GM12878 (cell line): ENCODE measurements at regions not wholly inside any gene's neighbourhood (a gene's known extent, or its start where the extent isn't known, plus 50 kb on each side); places are given as distances from the start of the nearest gene placed in this dataset.

ENCODE experiments used
- ATAC-seq: fragments of 200-7000 bp; cut with Tn5 transposase; 3 replicates; pipeline ENCODE4 v1.9.1; 2020; ENCODE audit warnings: mild to moderate bottlenecking, moderate library complexity
- BruUV-seq: library from RNA; stranded (reverse); fragments of 400-500 nt; replicated peaks from 2 replicates; lab custom pipeline; 2021; lab: Mats Ljungman, UMichigan
- CTCF ChIA-PET: fragments of 300-600 bp; sonication (Branson Sonifier 250); formaldehyde crosslinking; extraction: SDS; loops from one replicate; lab custom pipeline; 2021; ENCODE audit warnings: inconsistent platforms; lab: Yijun Ruan, JAX
- POLR2A ChIA-PET: fragments of 350-600 bp; formaldehyde crosslinking; extraction: SDS; loops from one replicate; lab custom pipeline; 2021; ENCODE audit warnings: inconsistent platforms; lab: Charles Lee
- RAD21 ChIA-PET: fragments of 300-600 bp; sonication (Branson Sonifier 250); formaldehyde crosslinking; loops from one replicate; lab custom pipeline; 2023; ENCODE audit warnings: antibody characterized with exemption; ENCODE audit not compliant: unreplicated experiment; lab: Charles Lee
- SMC1A ChIA-PET: fragments of 300-600 bp; sonication (Branson Sonifier 250); formaldehyde crosslinking; loops from one replicate; lab custom pipeline; 2023; ENCODE audit not compliant: unreplicated experiment, uncharacterized antibody; lab: Charles Lee
- DNase-seq: peaks from one replicate; pipeline ENCODE4 v3.0.0-alpha.2; 2011; ENCODE audit warnings: low read depth, low spot score
- FAIRE-seq: peaks from 3 replicates; lab custom pipeline; 2011; peaks lifted over from hg19 to GRCh38; lab: Jason Lieb, UNC
- H2AFZ ChIP-seq: 2 replicates; pipeline ENCODE4 v1.6.0; 2011; ENCODE audit warnings: low read depth, low read length, control low read depth; ENCODE audit not compliant: control insufficient read depth
- H3K27ac ChIP-seq: 2 replicates; pipeline ENCODE4 v1.5.1; 2011; ENCODE audit warnings: control low read depth; ENCODE audit not compliant: control insufficient read depth, insufficient read depth
- H3K27me3 ChIP-seq, 2 experiments: replicated peaks in 1 of 2; 2 replicates each; pipeline versions ENCODE4 v1.6.0 to v1.6.1; 2011; ENCODE audit warnings: low read length in 1 of 2; ENCODE audit not compliant: control insufficient read depth in 2 of 2, insufficient read depth in 2 of 2
- H3K36me3 ChIP-seq, 2 experiments: 2 replicates each; pipeline ENCODE4 v1.5.1; 2011; ENCODE audit warnings: low read length in 1 of 2; ENCODE audit not compliant: control insufficient read depth in 2 of 2, insufficient read depth in 2 of 2
- H3K4me1 ChIP-seq: 2 replicates; pipeline ENCODE4 v1.6.1; 2011; ENCODE audit warnings: mild to moderate bottlenecking, low read length, moderate library complexity, mixed read lengths; ENCODE audit not compliant: control insufficient read depth, insufficient read depth
- H3K4me2 ChIP-seq: 2 replicates; pipeline ENCODE4 v1.6.0; 2011; ENCODE audit warnings: control low read depth; ENCODE audit not compliant: control insufficient read depth, insufficient read depth
- H3K4me3 ChIP-seq: fragments of 200-600 bp; sonication (generic); 2 replicates; pipeline ENCODE4 v1.5.1; 2016
- H3K79me2 ChIP-seq: 2 replicates; pipeline ENCODE4 v1.6.0; 2011; ENCODE audit warnings: low read length; ENCODE audit not compliant: control insufficient read depth, insufficient read depth
- H3K9ac ChIP-seq: 2 replicates; pipeline ENCODE4 v1.8.0; 2011; ENCODE audit warnings: low read length, control low read depth, mixed read lengths; ENCODE audit not compliant: control insufficient read depth, insufficient read depth
- H3K9me3 ChIP-seq: replicated peaks from 3 replicates; pipeline ENCODE4 v1.5.1; 2011; ENCODE audit warnings: mild to moderate bottlenecking, low read length; ENCODE audit not compliant: control insufficient read depth, insufficient read depth
- H4K20me1 ChIP-seq: 2 replicates; pipeline ENCODE4 v1.6.0; 2011; ENCODE audit not compliant: control insufficient read depth, insufficient read depth
- ATF7 ChIP-seq: fragments of 450-650 bp; IDR thresholded peaks from 2 replicates; pipeline ENCODE4 v1.6.1; 2016; ENCODE audit warnings: low read depth, mild to moderate bottlenecking
- EP300 ChIP-seq, 2 experiments: fragments of 150-350 bp in 1 of 2; IDR thresholded peaks; 2 replicates each; pipeline ENCODE4 v1.6.1; 2011 to 2012; ENCODE audit warnings: low read depth in 2 of 2, low read length in 2 of 2, borderline replicate concordance in 1 of 2, improper control_type of control experiment in 1 of 2, inconsistent platforms in 1 of 2; ENCODE audit not compliant: control insufficient read depth in 1 of 2
- EZH2 ChIP-seq: IDR thresholded peaks from 2 replicates; pipeline ENCODE4 v1.6.1; 2012; ENCODE audit warnings: low read depth, mild to moderate bottlenecking, control low read depth, inconsistent platforms, low read length, borderline replicate concordance; ENCODE audit not compliant: control insufficient read depth
- FOXM1 ChIP-seq: IDR thresholded peaks from 2 replicates; pipeline ENCODE4 v1.6.1; 2012; ENCODE audit warnings: low read depth, mild to moderate bottlenecking, inconsistent platforms, low read length, moderate library complexity
- IKZF1 ChIP-seq: fragments of 450-650 bp; conservative IDR thresholded peaks from 2 replicates; pipeline ENCODE4 v1.6.1; 2017; ENCODE audit warnings: antibody characterized with exemption, mild to moderate bottlenecking
- MTA3 ChIP-seq: IDR thresholded peaks from 2 replicates; pipeline ENCODE4 v1.6.1; 2012; ENCODE audit warnings: low read length, inconsistent platforms, borderline replicate concordance
- NBN ChIP-seq: fragments of 450-650 bp; IDR thresholded peaks from 2 replicates; pipeline ENCODE4 v1.6.1; 2016
- POLR2A ChIP-seq: IDR thresholded peaks from 2 replicates; pipeline ENCODE4 v1.6.1; 2011; ENCODE audit warnings: low read depth, mild to moderate bottlenecking, low read length
- RUNX3 ChIP-seq: IDR thresholded peaks from 2 replicates; pipeline ENCODE4 v1.6.1; 2012; ENCODE audit warnings: low read length, inconsistent platforms
- SIN3A ChIP-seq: IDR thresholded peaks from 2 replicates; pipeline ENCODE4 v1.6.1; 2012; ENCODE audit warnings: low read depth, low read length, improper control_type of control experiment
- WGBS: methylation state at CpG from one replicate; pipeline ENCODE4 v1.1.6; 2016; ENCODE audit warnings: low lambda C conversion rate; ENCODE audit not compliant: insufficient replicate concordance, insufficient coverage; ENCODE audit errors: missing lambda C conversion rate; 5-methylcytosine and 5-hydroxymethylcytosine counted together
- in situ Hi-C: fragments of 300-500 bp; cut with MboI; formaldehyde crosslinking; loops from 9 replicates; pipeline ENCODE4 v1.14.3; 2018; ENCODE audit warnings: mixed read lengths
- intact Hi-C: fragments of 100-400 bp; cut with micrococcal nuclease; formaldehyde crosslinking; loops from one replicate; pipeline ENCODE4 v1.14.2; 2022; ENCODE audit not compliant: unreplicated experiment
- TF ChIP-seq, protein P1 (sequence below): IDR thresholded peaks from 2 replicates; pipeline ENCODE4 v1.6.1; 2012; ENCODE audit warnings: improper control_type of control experiment, low read depth, low read length; ENCODE audit not compliant: insufficient replicate concordance
- TF ChIP-seq, protein P2 (sequence below): fragments of 150-350 bp; IDR thresholded peaks from 2 replicates; pipeline ENCODE4 v1.6.1; 2016; ENCODE audit warnings: low read depth, low read length
- TF ChIP-seq, protein P3 (sequence below): fragments of 450-650 bp; formaldehyde crosslinking; IDR thresholded peaks from 2 replicates; pipeline ENCODE4 v1.4.0; 2020; ENCODE audit warnings: mild to moderate bottlenecking, moderate library complexity

DNA sequence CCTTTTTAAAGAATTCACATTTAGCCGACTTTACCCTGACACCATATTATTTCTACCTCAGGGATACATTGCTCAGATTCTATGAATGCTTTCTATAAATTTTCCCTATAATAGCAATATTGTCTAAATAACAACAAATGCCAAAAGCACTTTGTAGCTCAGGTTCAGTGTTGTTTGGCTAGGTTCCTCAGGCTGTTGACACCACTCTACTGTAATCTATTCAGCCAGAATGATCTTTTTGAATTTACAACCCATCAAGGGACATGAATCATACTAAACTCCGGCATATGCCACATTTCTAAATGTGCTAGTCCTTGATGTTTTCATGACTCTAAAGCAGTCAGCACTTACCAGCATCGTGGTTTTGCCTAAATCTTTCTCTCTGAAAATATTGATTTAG lies 641.5 kb upstream of the CDH10 start:
- no peak overlapping the region for H2AFZ ChIP-seq
- H3K4me3 ChIP-seq: no peak overlapping the region
- 9% methylated on average over 3 of the region's 3 CpGs for WGBS
- no peak for FAIRE-seq
- ATAC-seq: no peak
- POLR2A ChIA-PET: no interaction called here
- H3K4me1 ChIP-seq: no peaks in the 10 kb centered on the region
- no peaks in the 10 kb centered on the region for H3K79me2 ChIP-seq
- DNase-seq: no peak
- no peaks in the 10 kb centered on the region for H3K27me3 ChIP-seq
- H3K4me2 ChIP-seq: no peak overlapping the region
- BruUV-seq: no TSS peak
- H3K9me3 ChIP-seq: no peaks in the 10 kb centered on the region
- in situ Hi-C loops (no loop called here), intact Hi-C loops (no loop called here)
- no peaks in the 10 kb centered on the region for H4K20me1 ChIP-seq
- H3K36me3 ChIP-seq: no peaks in the 10 kb centered on the region
- no peak overlapping the region for H3K27ac ChIP-seq
- no peak overlapping the region for H3K9ac ChIP-seq
- SMC1A ChIA-PET: no interaction called here
- CTCF ChIA-PET: no interaction called here
- RAD21 ChIA-PET: no interaction called here
- TF ChIP-seq, protein P1, sequence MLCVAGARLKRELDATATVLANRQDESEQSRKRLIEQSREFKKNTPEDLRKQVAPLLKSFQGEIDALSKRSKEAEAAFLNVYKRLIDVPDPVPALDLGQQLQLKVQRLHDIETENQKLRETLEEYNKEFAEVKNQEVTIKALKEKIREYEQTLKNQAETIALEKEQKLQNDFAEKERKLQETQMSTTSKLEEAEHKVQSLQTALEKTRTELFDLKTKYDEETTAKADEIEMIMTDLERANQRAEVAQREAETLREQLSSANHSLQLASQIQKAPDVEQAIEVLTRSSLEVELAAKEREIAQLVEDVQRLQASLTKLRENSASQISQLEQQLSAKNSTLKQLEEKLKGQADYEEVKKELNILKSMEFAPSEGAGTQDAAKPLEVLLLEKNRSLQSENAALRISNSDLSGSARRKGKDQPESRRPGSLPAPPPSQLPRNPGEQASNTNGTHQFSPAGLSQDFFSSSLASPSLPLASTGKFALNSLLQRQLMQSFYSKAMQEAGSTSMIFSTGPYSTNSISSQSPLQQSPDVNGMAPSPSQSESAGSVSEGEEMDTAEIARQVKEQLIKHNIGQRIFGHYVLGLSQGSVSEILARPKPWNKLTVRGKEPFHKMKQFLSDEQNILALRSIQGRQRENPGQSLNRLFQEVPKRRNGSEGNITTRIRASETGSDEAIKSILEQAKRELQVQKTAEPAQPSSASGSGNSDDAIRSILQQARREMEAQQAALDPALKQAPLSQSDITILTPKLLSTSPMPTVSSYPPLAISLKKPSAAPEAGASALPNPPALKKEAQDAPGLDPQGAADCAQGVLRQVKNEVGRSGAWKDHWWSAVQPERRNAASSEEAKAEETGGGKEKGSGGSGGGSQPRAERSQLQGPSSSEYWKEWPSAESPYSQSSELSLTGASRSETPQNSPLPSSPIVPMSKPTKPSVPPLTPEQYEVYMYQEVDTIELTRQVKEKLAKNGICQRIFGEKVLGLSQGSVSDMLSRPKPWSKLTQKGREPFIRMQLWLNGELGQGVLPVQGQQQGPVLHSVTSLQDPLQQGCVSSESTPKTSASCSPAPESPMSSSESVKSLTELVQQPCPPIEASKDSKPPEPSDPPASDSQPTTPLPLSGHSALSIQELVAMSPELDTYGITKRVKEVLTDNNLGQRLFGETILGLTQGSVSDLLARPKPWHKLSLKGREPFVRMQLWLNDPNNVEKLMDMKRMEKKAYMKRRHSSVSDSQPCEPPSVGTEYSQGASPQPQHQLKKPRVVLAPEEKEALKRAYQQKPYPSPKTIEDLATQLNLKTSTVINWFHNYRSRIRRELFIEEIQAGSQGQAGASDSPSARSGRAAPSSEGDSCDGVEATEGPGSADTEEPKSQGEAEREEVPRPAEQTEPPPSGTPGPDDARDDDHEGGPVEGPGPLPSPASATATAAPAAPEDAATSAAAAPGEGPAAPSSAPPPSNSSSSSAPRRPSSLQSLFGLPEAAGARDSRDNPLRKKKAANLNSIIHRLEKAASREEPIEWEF: no peak
- TF ChIP-seq EP300 (IDR thresholded peaks at IDR 0.05; ENCODE audit: borderline replicate concordance in 1 of 2, control insufficient read depth in 1 of 2, low read depth in 2 of 2, low read length in 2 of 2) (no peak), ATF7 (no peak), IKZF1 (no peak), MTA3 (no peak), FOXM1 (no peak), NBN (no peak), POLR2A (no peak), RUNX3 (no peak), SIN3A (no peak), EZH2 (no peak)
- TF ChIP-seq, protein P2, sequence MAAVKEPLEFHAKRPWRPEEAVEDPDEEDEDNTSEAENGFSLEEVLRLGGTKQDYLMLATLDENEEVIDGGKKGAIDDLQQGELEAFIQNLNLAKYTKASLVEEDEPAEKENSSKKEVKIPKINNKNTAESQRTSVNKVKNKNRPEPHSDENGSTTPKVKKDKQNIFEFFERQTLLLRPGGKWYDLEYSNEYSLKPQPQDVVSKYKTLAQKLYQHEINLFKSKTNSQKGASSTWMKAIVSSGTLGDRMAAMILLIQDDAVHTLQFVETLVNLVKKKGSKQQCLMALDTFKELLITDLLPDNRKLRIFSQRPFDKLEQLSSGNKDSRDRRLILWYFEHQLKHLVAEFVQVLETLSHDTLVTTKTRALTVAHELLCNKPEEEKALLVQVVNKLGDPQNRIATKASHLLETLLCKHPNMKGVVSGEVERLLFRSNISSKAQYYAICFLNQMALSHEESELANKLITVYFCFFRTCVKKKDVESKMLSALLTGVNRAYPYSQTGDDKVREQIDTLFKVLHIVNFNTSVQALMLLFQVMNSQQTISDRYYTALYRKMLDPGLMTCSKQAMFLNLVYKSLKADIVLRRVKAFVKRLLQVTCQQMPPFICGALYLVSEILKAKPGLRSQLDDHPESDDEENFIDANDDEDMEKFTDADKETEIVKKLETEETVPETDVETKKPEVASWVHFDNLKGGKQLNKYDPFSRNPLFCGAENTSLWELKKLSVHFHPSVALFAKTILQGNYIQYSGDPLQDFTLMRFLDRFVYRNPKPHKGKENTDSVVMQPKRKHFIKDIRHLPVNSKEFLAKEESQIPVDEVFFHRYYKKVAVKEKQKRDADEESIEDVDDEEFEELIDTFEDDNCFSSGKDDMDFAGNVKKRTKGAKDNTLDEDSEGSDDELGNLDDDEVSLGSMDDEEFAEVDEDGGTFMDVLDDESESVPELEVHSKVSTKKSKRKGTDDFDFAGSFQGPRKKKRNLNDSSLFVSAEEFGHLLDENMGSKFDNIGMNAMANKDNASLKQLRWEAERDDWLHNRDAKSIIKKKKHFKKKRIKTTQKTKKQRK: no peak
- TF ChIP-seq, protein P3, sequence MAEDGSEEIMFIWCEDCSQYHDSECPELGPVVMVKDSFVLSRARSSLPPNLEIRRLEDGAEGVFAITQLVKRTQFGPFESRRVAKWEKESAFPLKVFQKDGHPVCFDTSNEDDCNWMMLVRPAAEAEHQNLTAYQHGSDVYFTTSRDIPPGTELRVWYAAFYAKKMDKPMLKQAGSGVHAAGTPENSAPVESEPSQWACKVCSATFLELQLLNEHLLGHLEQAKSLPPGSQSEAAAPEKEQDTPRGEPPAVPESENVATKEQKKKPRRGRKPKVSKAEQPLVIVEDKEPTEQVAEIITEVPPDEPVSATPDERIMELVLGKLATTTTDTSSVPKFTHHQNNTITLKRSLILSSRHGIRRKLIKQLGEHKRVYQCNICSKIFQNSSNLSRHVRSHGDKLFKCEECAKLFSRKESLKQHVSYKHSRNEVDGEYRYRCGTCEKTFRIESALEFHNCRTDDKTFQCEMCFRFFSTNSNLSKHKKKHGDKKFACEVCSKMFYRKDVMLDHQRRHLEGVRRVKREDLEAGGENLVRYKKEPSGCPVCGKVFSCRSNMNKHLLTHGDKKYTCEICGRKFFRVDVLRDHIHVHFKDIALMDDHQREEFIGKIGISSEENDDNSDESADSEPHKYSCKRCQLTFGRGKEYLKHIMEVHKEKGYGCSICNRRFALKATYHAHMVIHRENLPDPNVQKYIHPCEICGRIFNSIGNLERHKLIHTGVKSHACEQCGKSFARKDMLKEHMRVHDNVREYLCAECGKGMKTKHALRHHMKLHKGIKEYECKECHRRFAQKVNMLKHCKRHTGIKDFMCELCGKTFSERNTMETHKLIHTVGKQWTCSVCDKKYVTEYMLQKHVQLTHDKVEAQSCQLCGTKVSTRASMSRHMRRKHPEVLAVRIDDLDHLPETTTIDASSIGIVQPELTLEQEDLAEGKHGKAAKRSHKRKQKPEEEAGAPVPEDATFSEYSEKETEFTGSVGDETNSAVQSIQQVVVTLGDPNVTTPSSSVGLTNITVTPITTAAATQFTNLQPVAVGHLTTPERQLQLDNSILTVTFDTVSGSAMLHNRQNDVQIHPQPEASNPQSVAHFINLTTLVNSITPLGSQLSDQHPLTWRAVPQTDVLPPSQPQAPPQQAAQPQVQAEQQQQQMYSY: no peak
